ENCODE measurements at regions not wholly inside any gene's neighbourhood (a gene's known extent, or its start where the extent isn't known, plus 50 kb on each side); places are given as distances from the start of the nearest gene placed in this dataset.

- no peak for DNase-seq (ENCODE audit: low read depth in 4 of 6, low spot score in 6 of 6)
- Histone ChIP-seq H3K4me3 (ENCODE audit: low read depth, low read length) (no peak overlapping the region), H3K36me3 (ENCODE audit: control insufficient read depth, insufficient read depth, low read length) (no peaks in the 10 kb centered on the region), H3K27me3 (ENCODE audit: control insufficient read depth, insufficient read depth, low read length) (no peaks in the 10 kb centered on the region), H3K27ac (ENCODE audit: low read depth, low read length) (no peak overlapping the region), H3K9me3 (ENCODE audit: control insufficient read depth, insufficient read depth, low read length) (no peaks in the 10 kb centered on the region), H3K4me1 (ENCODE audit: control insufficient read depth, insufficient read depth, low read length) (no peaks in the 10 kb centered on the region)
- WGBS (ENCODE audit: insufficient coverage) = no CpG with 5 or more reads among the region's 1 CpG
These were observed 409.8 kb downstream of the STIM2 start for GRCh38 chr4:27270435-27270834.

GRCh38 chr4:27271555-27271954 is 410.9 kb downstream of the STIM2 start:
- peak in 1 of 6 donors; percentile 62 for DNase-seq (ENCODE audit: low read depth in 4 of 6, low spot score in 6 of 6)
- WGBS (ENCODE audit: insufficient coverage) = no CpG with 5 or more reads among the region's 4 CpGs
- Histone ChIP-seq H3K36me3 (ENCODE audit: control insufficient read depth, insufficient read depth, low read length) (no peaks in the 10 kb centered on the region), H3K4me1 (ENCODE audit: control insufficient read depth, insufficient read depth, low read length) (no peaks in the 10 kb centered on the region), H3K27me3 (ENCODE audit: control insufficient read depth, insufficient read depth, low read length) (no peaks in the 10 kb centered on the region), H3K4me3 (ENCODE audit: low read depth, low read length) (no peak overlapping the region), H3K9me3 (ENCODE audit: control insufficient read depth, insufficient read depth, low read length) (no peaks in the 10 kb centered on the region), H3K27ac (ENCODE audit: low read depth, low read length) (no peak overlapping the region)

GRCh38 chr4:27272217-27272616 is 411.6 kb downstream of the STIM2 start:
- Histone ChIP-seq H3K4me1 (ENCODE audit: control insufficient read depth, insufficient read depth, low read length) (no peaks in the 10 kb centered on the region), H3K9me3 (ENCODE audit: control insufficient read depth, insufficient read depth, low read length) (no peaks in the 10 kb centered on the region), H3K4me3 (ENCODE audit: low read depth, low read length) (no peak overlapping the region), H3K27ac (ENCODE audit: low read depth, low read length) (no peak overlapping the region), H3K36me3 (ENCODE audit: control insufficient read depth, insufficient read depth, low read length) (no peaks in the 10 kb centered on the region), H3K27me3 (ENCODE audit: control insufficient read depth, insufficient read depth, low read length) (no peaks in the 10 kb centered on the region)
- WGBS (ENCODE audit: insufficient coverage) = no CpG with 5 or more reads among the region's 1 CpG
- peak in 2 of 6 donors; percentile 38 to 76 for DNase-seq (ENCODE audit: low read depth in 4 of 6, low spot score in 6 of 6)

- 80% methylated on average over 2 of the region's 3 CpGs for WGBS (ENCODE audit: insufficient coverage)
- no peak for DNase-seq (ENCODE audit: low read depth in 4 of 6, low spot score in 6 of 6)
- Histone ChIP-seq H3K4me3 (ENCODE audit: low read depth, low read length) (no peak overlapping the region), H3K4me1 (ENCODE audit: control insufficient read depth, insufficient read depth, low read length) (no peaks in the 10 kb centered on the region), H3K27me3 (ENCODE audit: control insufficient read depth, insufficient read depth, low read length) (no peaks in the 10 kb centered on the region), H3K27ac (ENCODE audit: low read depth, low read length) (no peak overlapping the region), H3K9me3 (ENCODE audit: control insufficient read depth, insufficient read depth, low read length) (no peaks in the 10 kb centered on the region), H3K36me3 (ENCODE audit: control insufficient read depth, insufficient read depth, low read length) (no peaks in the 10 kb centered on the region)
These were observed 415.8 kb downstream of the STIM2 start for GRCh38 chr4:27276307-27277073.

- H3K4me3 ChIP-seq (ENCODE audit: low read depth, low read length) = no peak overlapping the region
- no peaks in the 10 kb centered on the region for H3K4me1 ChIP-seq (ENCODE audit: control insufficient read depth, insufficient read depth, low read length)
- no peaks in the 10 kb centered on the region for H3K36me3 ChIP-seq (ENCODE audit: control insufficient read depth, insufficient read depth, low read length)
- H3K27me3 ChIP-seq (ENCODE audit: control insufficient read depth, insufficient read depth, low read length) = no peaks in the 10 kb centered on the region
- no peak overlapping the region for H3K27ac ChIP-seq (ENCODE audit: low read depth, low read length)
- H3K9me3 ChIP-seq (ENCODE audit: control insufficient read depth, insufficient read depth, low read length) = no peaks in the 10 kb centered on the region
- DNase-seq (ENCODE audit: low read depth in 4 of 6, low spot score in 6 of 6) = peak in 3 of 6 donors; percentile 28 to 53 (median 48)
- WGBS (ENCODE audit: insufficient coverage) = 51% methylated on average over 5 of the region's 5 CpGs
These were observed 418.2 kb downstream of the STIM2 start for GRCh38 chr4:27278615-27279375.

- 89% methylated on average over 5 of the region's 5 CpGs for WGBS (ENCODE audit: insufficient coverage)
- Histone ChIP-seq H3K4me1 (ENCODE audit: control insufficient read depth, insufficient read depth, low read length) (no peaks in the 10 kb centered on the region), H3K27me3 (ENCODE audit: control insufficient read depth, insufficient read depth, low read length) (no peaks in the 10 kb centered on the region), H3K9me3 (ENCODE audit: control insufficient read depth, insufficient read depth, low read length) (no peaks in the 10 kb centered on the region), H3K27ac (ENCODE audit: low read depth, low read length) (no peak overlapping the region), H3K36me3 (ENCODE audit: control insufficient read depth, insufficient read depth, low read length) (no peaks in the 10 kb centered on the region), H3K4me3 (ENCODE audit: low read depth, low read length) (no peak overlapping the region)
- no peak for DNase-seq (ENCODE audit: low read depth in 4 of 6, low spot score in 6 of 6)
These were observed 427.9 kb downstream of the STIM2 start for GRCh38 chr4:27288496-27288895.

GRCh38 chr4:27289704-27290103 is 429.1 kb downstream of the STIM2 start:
- H3K9me3 ChIP-seq (ENCODE audit: control insufficient read depth, insufficient read depth, low read length) = no peaks in the 10 kb centered on the region
- DNase-seq (ENCODE audit: low read depth in 4 of 6, low spot score in 6 of 6) = no peak
- H3K36me3 ChIP-seq (ENCODE audit: control insufficient read depth, insufficient read depth, low read length) = no peaks in the 10 kb centered on the region
- H3K4me3 ChIP-seq (ENCODE audit: low read depth, low read length) = no peak overlapping the region
- no peaks in the 10 kb centered on the region for H3K4me1 ChIP-seq (ENCODE audit: control insufficient read depth, insufficient read depth, low read length)
- H3K27me3 ChIP-seq (ENCODE audit: control insufficient read depth, insufficient read depth, low read length) = no peaks in the 10 kb centered on the region
- no peak overlapping the region for H3K27ac ChIP-seq (ENCODE audit: low read depth, low read length)
- no CpG with 5 or more reads among the region's 3 CpGs for WGBS (ENCODE audit: insufficient coverage)

GRCh38 chr4:27293831-27294230 is 433.2 kb downstream of the STIM2 start:
- Histone ChIP-seq H3K27me3 (ENCODE audit: control insufficient read depth, insufficient read depth, low read length) (no peaks in the 10 kb centered on the region), H3K27ac (ENCODE audit: low read depth, low read length) (no peak overlapping the region), H3K9me3 (ENCODE audit: control insufficient read depth, insufficient read depth, low read length) (no peaks in the 10 kb centered on the region), H3K36me3 (ENCODE audit: control insufficient read depth, insufficient read depth, low read length) (no peaks in the 10 kb centered on the region), H3K4me1 (ENCODE audit: control insufficient read depth, insufficient read depth, low read length) (no peaks in the 10 kb centered on the region), H3K4me3 (ENCODE audit: low read depth, low read length) (no peak overlapping the region)
- WGBS (ENCODE audit: insufficient coverage) = no CpG with 5 or more reads among the region's 4 CpGs
- DNase-seq (ENCODE audit: low read depth in 4 of 6, low spot score in 6 of 6) = no peak

- WGBS (ENCODE audit: insufficient coverage) = no CpG with 5 or more reads among the region's 1 CpG
- H3K27me3 ChIP-seq (ENCODE audit: control insufficient read depth, insufficient read depth, low read length) = no peaks in the 10 kb centered on the region
- H3K9me3 ChIP-seq (ENCODE audit: control insufficient read depth, insufficient read depth, low read length) = peaks cover 4% of the 10 kb centered on the region
- peak in 1 of 6 donors; percentile 9 for DNase-seq (ENCODE audit: low read depth in 4 of 6, low spot score in 6 of 6)
- no peak overlapping the region for H3K27ac ChIP-seq (ENCODE audit: low read depth, low read length)
- H3K36me3 ChIP-seq (ENCODE audit: control insufficient read depth, insufficient read depth, low read length) = no peaks in the 10 kb centered on the region
- H3K4me1 ChIP-seq (ENCODE audit: control insufficient read depth, insufficient read depth, low read length) = no peaks in the 10 kb centered on the region
- H3K4me3 ChIP-seq (ENCODE audit: low read depth, low read length) = no peak overlapping the region
These were observed 444.1 kb downstream of the STIM2 start for GRCh38 chr4:27304751-27305150.

GRCh38 chr4:27305246-27305645 is 444.6 kb downstream of the STIM2 start:
- no CpG with 5 or more reads among the region's 1 CpG for WGBS (ENCODE audit: insufficient coverage)
- Histone ChIP-seq H3K27ac (ENCODE audit: low read depth, low read length) (no peak overlapping the region), H3K4me1 (ENCODE audit: control insufficient read depth, insufficient read depth, low read length) (no peaks in the 10 kb centered on the region), H3K36me3 (ENCODE audit: control insufficient read depth, insufficient read depth, low read length) (no peaks in the 10 kb centered on the region), H3K27me3 (ENCODE audit: control insufficient read depth, insufficient read depth, low read length) (no peaks in the 10 kb centered on the region), H3K9me3 (ENCODE audit: control insufficient read depth, insufficient read depth, low read length) (peaks cover 4% of the 10 kb centered on the region), H3K4me3 (ENCODE audit: low read depth, low read length) (no peak overlapping the region)
- DNase-seq (ENCODE audit: low read depth in 4 of 6, low spot score in 6 of 6) = no peak

Data from spinal cord (tissue), 9 donors.